ENCODE measurements at regions not wholly inside any gene's neighbourhood (a gene's known extent, or its start where the extent isn't known, plus 50 kb on each side); places are given as distances from the start of the nearest gene placed in this dataset.

DNA sequence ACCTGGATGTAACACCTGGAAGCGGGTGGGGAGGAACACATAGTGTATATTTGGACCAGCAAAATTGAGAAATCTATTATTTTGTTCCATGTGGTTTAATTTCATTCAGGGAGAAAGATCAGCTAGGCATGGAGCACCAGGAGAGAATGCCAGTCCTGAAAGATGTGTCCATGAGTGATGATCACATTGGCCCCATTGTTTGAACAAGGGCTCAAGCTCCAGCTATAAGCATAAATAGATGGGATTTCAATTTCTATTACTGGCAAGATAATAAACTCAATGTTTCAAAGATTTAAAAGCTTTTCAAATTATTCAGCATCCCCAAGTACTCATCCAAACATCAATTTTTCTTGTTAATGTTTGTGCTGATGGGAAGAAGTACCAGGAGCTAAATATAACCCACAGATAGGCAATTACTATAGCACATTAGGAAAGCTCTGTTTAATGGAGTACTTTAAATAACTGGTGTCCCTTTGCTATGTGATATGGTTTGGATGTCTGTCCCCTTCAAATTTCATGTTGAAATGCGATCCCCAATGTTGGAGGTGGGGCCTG lies 275.3 kb upstream of the PHYHIPL start:
- ChIA-PET POLR2A (no interaction called here), CTCF (no interaction called here)
- TF ChIP-seq, protein P1, sequence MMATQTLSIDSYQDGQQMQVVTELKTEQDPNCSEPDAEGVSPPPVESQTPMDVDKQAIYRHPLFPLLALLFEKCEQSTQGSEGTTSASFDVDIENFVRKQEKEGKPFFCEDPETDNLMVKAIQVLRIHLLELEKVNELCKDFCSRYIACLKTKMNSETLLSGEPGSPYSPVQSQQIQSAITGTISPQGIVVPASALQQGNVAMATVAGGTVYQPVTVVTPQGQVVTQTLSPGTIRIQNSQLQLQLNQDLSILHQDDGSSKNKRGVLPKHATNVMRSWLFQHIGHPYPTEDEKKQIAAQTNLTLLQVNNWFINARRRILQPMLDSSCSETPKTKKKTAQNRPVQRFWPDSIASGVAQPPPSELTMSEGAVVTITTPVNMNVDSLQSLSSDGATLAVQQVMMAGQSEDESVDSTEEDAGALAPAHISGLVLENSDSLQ (IDR thresholded peaks at IDR 0.05): no peak
- TF ChIP-seq ELF4 (IDR thresholded peaks at IDR 0.05) (no peak), NFRKB (IDR thresholded peaks at IDR 0.05) (no peak), TARDBP (IDR thresholded peaks at IDR 0.05) (no peak), FOXA1 (IDR thresholded peaks at IDR 0.05) (no peak), SP1 (IDR thresholded peaks at IDR 0.05) (no peak), SUZ12 (IDR thresholded peaks at IDR 0.05) (no peak), ZNF384 (IDR thresholded peaks at IDR 0.05) (no peak), ARNT (IDR thresholded peaks at IDR 0.05) (no peak), FOXM1 (IDR thresholded peaks at IDR 0.05; ENCODE audit: borderline replicate concordance) (no peak), BHLHE40 (IDR thresholded peaks at IDR 0.05; ENCODE audit: borderline replicate concordance) (no peak), L3MBTL2 (conservative IDR thresholded peaks at IDR 0.05) (no peak), FOXK2 (IDR thresholded peaks at IDR 0.05) (no peak), CTBP1 (IDR thresholded peaks at IDR 0.05; ENCODE audit: borderline replicate concordance) (no peak), HDGF (IDR thresholded peaks at IDR 0.05; ENCODE audit: borderline replicate concordance) (no peak), LEF1 (IDR thresholded peaks at IDR 0.05; ENCODE audit: borderline replicate concordance) (no peak)
- no peak for DNase-seq (ENCODE audit: extremely low spot score)

DNA sequence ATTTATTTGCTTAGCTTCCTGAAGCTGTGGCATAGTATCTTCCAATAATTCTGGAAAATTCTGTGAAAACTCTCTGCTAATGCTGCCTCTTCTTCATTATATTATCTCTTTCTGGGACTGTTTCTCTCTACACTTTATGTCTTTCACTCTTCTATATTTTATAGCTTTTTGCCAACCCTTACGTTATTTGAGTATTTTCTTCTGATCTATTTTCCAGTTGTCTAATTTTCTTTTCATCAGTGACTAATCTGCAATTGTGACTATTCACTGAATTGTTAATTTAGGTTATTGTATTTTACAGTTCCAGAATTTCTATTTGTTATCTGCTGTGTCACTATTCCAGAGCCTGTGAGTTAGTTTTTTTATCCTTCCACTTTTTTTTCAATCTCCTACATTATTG lies 273.4 kb upstream of the PHYHIPL start:
- POLR2A ChIA-PET: no interaction called here
- no peak for TF ChIP-seq ARNT (IDR thresholded peaks at IDR 0.05)
- no peak for TF ChIP-seq ELF4 (IDR thresholded peaks at IDR 0.05)
- TF ChIP-seq NFRKB (IDR thresholded peaks at IDR 0.05): no peak
- no peak for TF ChIP-seq L3MBTL2 (conservative IDR thresholded peaks at IDR 0.05)
- no peak for TF ChIP-seq BHLHE40 (IDR thresholded peaks at IDR 0.05; ENCODE audit: borderline replicate concordance)
- no peak for TF ChIP-seq FOXA1 (IDR thresholded peaks at IDR 0.05)
- no peak for TF ChIP-seq SUZ12 (IDR thresholded peaks at IDR 0.05)
- TF ChIP-seq FOXM1 (IDR thresholded peaks at IDR 0.05; ENCODE audit: borderline replicate concordance): no peak
- TF ChIP-seq HDGF (IDR thresholded peaks at IDR 0.05; ENCODE audit: borderline replicate concordance): no peak
- TF ChIP-seq ZNF384 (IDR thresholded peaks at IDR 0.05): no peak
- TF ChIP-seq TARDBP (IDR thresholded peaks at IDR 0.05): no peak
- no peak for TF ChIP-seq SP1 (IDR thresholded peaks at IDR 0.05)
- TF ChIP-seq FOXK2 (IDR thresholded peaks at IDR 0.05): no peak
- TF ChIP-seq LEF1 (IDR thresholded peaks at IDR 0.05; ENCODE audit: borderline replicate concordance): no peak
- no peak for TF ChIP-seq CTBP1 (IDR thresholded peaks at IDR 0.05; ENCODE audit: borderline replicate concordance)
- TF ChIP-seq, protein P1 (IDR thresholded peaks at IDR 0.05): no peak
- DNase-seq (ENCODE audit: extremely low spot score): no peak
- CTCF ChIA-PET: no interaction called here

DNA sequence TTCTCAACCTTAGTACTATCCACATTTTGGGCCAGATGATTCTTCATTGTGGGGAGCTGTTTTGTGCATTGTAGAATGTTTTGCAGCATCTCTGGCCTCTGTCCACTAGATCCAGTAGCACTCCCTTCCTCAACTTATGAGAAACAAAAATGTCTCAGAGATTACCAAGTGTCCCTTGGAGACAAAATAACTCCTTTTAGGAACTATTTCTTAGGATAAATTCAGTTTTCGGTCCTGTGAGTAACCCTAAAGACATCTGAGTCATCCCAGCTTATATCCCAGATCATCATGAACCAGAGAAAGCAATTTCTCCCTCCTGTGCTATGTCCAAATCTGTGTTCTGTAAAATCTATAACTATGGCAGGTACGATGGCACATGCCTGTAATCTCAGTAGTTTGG lies 266.6 kb upstream of the PHYHIPL start:
- ChIA-PET CTCF (no interaction called here), POLR2A (no interaction called here)
- TF ChIP-seq NFRKB (IDR thresholded peaks at IDR 0.05): no peak
- no peak for TF ChIP-seq SUZ12 (IDR thresholded peaks at IDR 0.05)
- no peak for TF ChIP-seq ARNT (IDR thresholded peaks at IDR 0.05)
- TF ChIP-seq LEF1 (IDR thresholded peaks at IDR 0.05; ENCODE audit: borderline replicate concordance): no peak
- TF ChIP-seq SP1 (IDR thresholded peaks at IDR 0.05): no peak
- TF ChIP-seq, protein P1 (IDR thresholded peaks at IDR 0.05): no peak
- TF ChIP-seq ZNF384 (IDR thresholded peaks at IDR 0.05): no peak
- TF ChIP-seq L3MBTL2 (conservative IDR thresholded peaks at IDR 0.05): no peak
- TF ChIP-seq FOXA1 (IDR thresholded peaks at IDR 0.05): no peak
- no peak for TF ChIP-seq ELF4 (IDR thresholded peaks at IDR 0.05)
- no peak for TF ChIP-seq CTBP1 (IDR thresholded peaks at IDR 0.05; ENCODE audit: borderline replicate concordance)
- no peak for TF ChIP-seq HDGF (IDR thresholded peaks at IDR 0.05; ENCODE audit: borderline replicate concordance)
- no peak for TF ChIP-seq BHLHE40 (IDR thresholded peaks at IDR 0.05; ENCODE audit: borderline replicate concordance)
- DNase-seq (ENCODE audit: extremely low spot score): no peak

DNA sequence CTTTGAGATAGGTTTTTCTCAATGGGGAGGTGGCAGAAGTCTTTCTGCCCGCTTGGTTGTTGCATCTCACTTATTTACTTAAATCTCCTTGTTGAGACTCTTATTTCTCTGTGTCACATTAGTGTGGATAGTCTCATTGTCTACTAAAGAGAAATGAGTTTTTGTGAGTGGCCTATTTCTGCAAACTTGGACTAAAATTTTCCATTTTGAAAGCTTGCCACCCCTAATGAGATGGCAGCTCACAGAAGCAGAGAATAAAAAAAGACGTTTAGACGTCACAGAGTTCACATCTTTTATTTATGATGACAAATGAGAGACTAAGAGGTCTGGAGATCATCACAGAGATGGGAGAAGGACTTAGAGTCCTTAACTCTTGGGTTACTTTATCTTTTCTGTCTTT lies 262.7 kb upstream of the PHYHIPL start:
- ChIA-PET POLR2A (no interaction called here), CTCF (no interaction called here)
- DNase-seq (ENCODE audit: extremely low spot score): no peak
- no peak for TF ChIP-seq FOXK2 (IDR thresholded peaks at IDR 0.05)
- no peak for TF ChIP-seq ARNT (IDR thresholded peaks at IDR 0.05)
- TF ChIP-seq FOXA1 (IDR thresholded peaks at IDR 0.05): no peak
- no peak for TF ChIP-seq NFRKB (IDR thresholded peaks at IDR 0.05)
- TF ChIP-seq SUZ12 (IDR thresholded peaks at IDR 0.05): no peak

DNA sequence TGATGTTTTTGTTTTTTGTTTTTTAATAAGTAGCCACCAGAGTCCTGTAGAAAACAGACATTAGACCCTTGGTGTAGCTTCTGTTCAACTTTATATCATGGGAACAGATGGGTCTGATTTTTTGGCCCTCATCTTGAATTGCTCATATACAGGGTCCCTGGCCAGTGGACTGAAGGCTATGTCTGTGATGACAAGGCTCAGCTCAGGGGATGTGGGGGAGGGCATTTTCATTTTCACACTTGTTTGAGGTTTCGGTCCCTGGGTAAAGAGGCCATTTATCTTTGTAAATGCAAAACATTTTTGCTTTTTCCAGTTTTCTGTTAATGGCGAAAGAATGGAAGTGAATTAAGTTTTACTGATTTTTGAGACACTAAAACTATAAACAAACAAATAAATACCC lies 257.6 kb upstream of the PHYHIPL start:
- CTCF ChIA-PET: no interaction called here
- POLR2A ChIA-PET: no interaction called here
- no peak for TF ChIP-seq ELF4 (IDR thresholded peaks at IDR 0.05)
- TF ChIP-seq NFRKB (IDR thresholded peaks at IDR 0.05): no peak
- DNase-seq (ENCODE audit: extremely low spot score): no peak

DNA sequence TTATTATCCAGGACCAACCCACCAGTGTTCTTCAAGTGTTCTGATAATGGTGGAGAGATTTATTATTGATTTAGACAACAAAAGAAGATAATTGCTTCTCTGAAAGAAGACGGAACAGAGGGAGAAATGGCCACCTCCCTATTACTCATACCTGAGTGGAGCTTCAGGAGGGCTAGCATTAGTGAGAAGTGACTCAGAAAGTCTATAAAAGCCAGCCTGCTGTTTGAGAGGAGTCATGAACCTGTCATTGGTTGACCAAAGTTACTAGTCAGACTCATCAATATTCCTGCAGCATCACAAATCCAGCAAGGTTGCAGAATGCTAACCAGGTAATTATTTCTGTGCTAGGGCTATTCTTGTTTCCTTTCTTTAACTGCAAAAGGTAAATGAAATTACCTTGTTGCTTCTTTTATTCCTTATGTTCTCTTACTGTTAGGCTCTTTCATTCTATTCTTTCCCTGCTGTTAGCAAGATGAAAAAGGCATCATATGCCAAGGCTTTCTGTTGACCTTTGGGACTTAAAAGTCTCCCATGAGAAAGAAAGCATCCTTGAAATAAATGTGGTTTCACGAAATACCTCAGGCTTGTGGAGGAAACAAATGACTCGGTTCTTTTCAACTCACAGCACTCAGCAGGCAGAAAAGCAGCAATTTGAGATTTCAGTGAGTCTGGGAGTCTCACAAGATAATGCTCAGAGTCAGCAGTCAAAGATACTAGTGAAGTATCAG lies 256.4 kb upstream of the PHYHIPL start:
- ChIA-PET POLR2A (no interaction called here), CTCF (interaction anchor here (0.5 kb wide), 1 partner anchor 17 kb away, joined by 3 read pairs; no protein-coding TSS in a partner anchor)
- no peak for DNase-seq (ENCODE audit: extremely low spot score)
- TF ChIP-seq HDGF (IDR thresholded peaks at IDR 0.05; ENCODE audit: borderline replicate concordance) (no peak), ARNT (IDR thresholded peaks at IDR 0.05) (no peak), TARDBP (IDR thresholded peaks at IDR 0.05) (no peak), LEF1 (IDR thresholded peaks at IDR 0.05; ENCODE audit: borderline replicate concordance) (no peak), NFRKB (IDR thresholded peaks at IDR 0.05) (no peak), ZNF384 (IDR thresholded peaks at IDR 0.05) (no peak), L3MBTL2 (conservative IDR thresholded peaks at IDR 0.05) (no peak), CTBP1 (IDR thresholded peaks at IDR 0.05; ENCODE audit: borderline replicate concordance) (no peak), FOXA1 (IDR thresholded peaks at IDR 0.05) (no peak)
